NT2/D1 (cell line): ENCODE measurements at regions not wholly inside any gene's neighbourhood (a gene's known extent, or its start where the extent isn't known, plus 50 kb on each side); places are given as distances from the start of the nearest gene placed in this dataset.

ENCODE experiments used
- YY1 ChIP-seq: IDR thresholded peaks from 2 replicates; pipeline ENCODE4 v1.6.1; 2011; ENCODE audit not compliant: insufficient read length, insufficient read depth
- ZNF274 ChIP-seq: IDR thresholded peaks from 2 replicates; pipeline ENCODE4 v1.6.1; 2011; ENCODE audit warnings: mild to moderate bottlenecking, low read depth, low read length

DNA sequence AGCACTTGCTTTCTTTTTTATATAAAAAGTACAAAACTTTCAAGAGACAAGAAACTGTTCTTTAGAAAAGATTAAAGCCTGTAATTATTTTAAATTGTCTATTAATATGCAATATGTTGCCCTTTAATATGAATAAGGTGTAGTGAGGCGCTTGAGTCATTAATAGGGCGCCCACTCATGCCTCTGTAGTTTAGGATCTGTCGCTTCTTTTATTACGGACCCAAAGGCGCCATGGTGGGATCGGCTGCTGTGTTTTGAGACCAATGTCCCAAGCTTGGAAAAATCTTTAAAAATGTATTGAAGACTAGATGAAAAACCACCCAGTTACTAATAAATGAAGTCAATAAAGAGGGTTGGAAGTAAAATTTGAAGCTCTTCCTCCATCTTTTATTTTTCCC, 259.5 kb upstream of the MEIS2 start:
- no peak for TF ChIP-seq ZNF274
- no peak for TF ChIP-seq YY1
